ENCODE measurements at regions not wholly inside any gene's neighbourhood (a gene's known extent, or its start where the extent isn't known, plus 50 kb on each side); places are given as distances from the start of the nearest gene placed in this dataset.

GRCh38 chr18:27662537-27662936 lies 477.4 kb upstream of the CHST9 start:
- Histone ChIP-seq H3K9me3 (ENCODE audit: insufficient read depth, low read depth, low read length) (no peaks in the 10 kb centered on the region), H3K4me3 (ENCODE audit: insufficient read depth, low read depth, low read length) (no peak overlapping the region), H3K4me2 (ENCODE audit: low read length) (no peak overlapping the region), H3K27me3 (ENCODE audit: insufficient read depth, low read length) (no peaks in the 10 kb centered on the region), H3K27ac (ENCODE audit: low read depth, low read length) (no peak overlapping the region), H3K4me1 (ENCODE audit: insufficient read depth, low read length) (no peaks in the 10 kb centered on the region), H4K20me1 (ENCODE audit: insufficient read depth, low read length) (no peaks in the 10 kb centered on the region), H3K36me3 (ENCODE audit: insufficient read depth, low read length) (no peaks in the 10 kb centered on the region), H3K79me2 (ENCODE audit: insufficient read depth, low read length) (no peaks in the 10 kb centered on the region), H2AFZ (ENCODE audit: low read depth, low read length) (no peak overlapping the region), H3K9ac (ENCODE audit: low read length) (no peak overlapping the region)
- Mint-ChIP-seq H3K4me1 (ENCODE audit: low read depth, unreplicated experiment) (peaks cover 15% of the 10 kb centered on the region), H3K27ac (ENCODE audit: unreplicated experiment) (no peak overlapping the region), H3K36me3 (ENCODE audit: low read depth, unreplicated experiment) (no peaks in the 10 kb centered on the region), H3K4me3 (ENCODE audit: unreplicated experiment) (no peak overlapping the region), H3K27me3 (ENCODE audit: low read depth, unreplicated experiment) (no peaks in the 10 kb centered on the region), H3K9me3 (ENCODE audit: unreplicated experiment) (no peaks in the 10 kb centered on the region)
- TF ChIP-seq EZH2 (IDR thresholded peaks at IDR 0.05; ENCODE audit: insufficient read depth, low read length) (no peak), CTCF (IDR thresholded peaks at IDR 0.05; ENCODE audit: insufficient read depth, low read depth, low read length) (no peak)
- FAIRE-seq, result no peak
- no peak for DNase-seq (ENCODE audit: low read depth)

- Histone ChIP-seq H3K4me3 (ENCODE audit: insufficient read depth, low read depth, low read length) (no peak overlapping the region), H3K36me3 (ENCODE audit: insufficient read depth, low read length) (no peaks in the 10 kb centered on the region), H3K79me2 (ENCODE audit: insufficient read depth, low read length) (no peaks in the 10 kb centered on the region), H3K4me1 (ENCODE audit: insufficient read depth, low read length) (peaks cover 1% of the 10 kb centered on the region), H2AFZ (ENCODE audit: low read depth, low read length) (no peak overlapping the region), H4K20me1 (ENCODE audit: insufficient read depth, low read length) (no peaks in the 10 kb centered on the region), H3K4me2 (ENCODE audit: low read length) (no peak overlapping the region), H3K9ac (ENCODE audit: low read length) (no peak overlapping the region), H3K27ac (ENCODE audit: low read depth, low read length) (no peak overlapping the region), H3K9me3 (ENCODE audit: insufficient read depth, low read depth, low read length) (no peaks in the 10 kb centered on the region), H3K27me3 (ENCODE audit: insufficient read depth, low read length) (no peaks in the 10 kb centered on the region)
- DNase-seq (ENCODE audit: low read depth) (no peak), FAIRE-seq (no peak)
- Mint-ChIP-seq H3K36me3 (ENCODE audit: low read depth, unreplicated experiment) (no peaks in the 10 kb centered on the region), H3K4me3 (ENCODE audit: unreplicated experiment) (no peak overlapping the region), H3K4me1 (ENCODE audit: low read depth, unreplicated experiment) (peaks cover 17% of the 10 kb centered on the region), H3K27ac (ENCODE audit: unreplicated experiment) (no peak overlapping the region), H3K27me3 (ENCODE audit: low read depth, unreplicated experiment) (no peaks in the 10 kb centered on the region), H3K9me3 (ENCODE audit: unreplicated experiment) (no peaks in the 10 kb centered on the region)
- TF ChIP-seq CTCF (IDR thresholded peaks at IDR 0.05; ENCODE audit: insufficient read depth, low read depth, low read length) (no peak), EZH2 (IDR thresholded peaks at IDR 0.05; ENCODE audit: insufficient read depth, low read length) (no peak)
Measured at GRCh38 chr18:27661320-27662018, 476.4 kb upstream of the CHST9 start.

GRCh38 chr18:27656905-27657304 lies 471.8 kb upstream of the CHST9 start:
- Histone ChIP-seq H3K27me3 (ENCODE audit: insufficient read depth, low read length) (no peaks in the 10 kb centered on the region), H3K4me2 (ENCODE audit: low read length) (peak overlapping the region; percentile 50), H3K4me3 (ENCODE audit: insufficient read depth, low read depth, low read length) (no peak overlapping the region), H3K79me2 (ENCODE audit: insufficient read depth, low read length) (no peaks in the 10 kb centered on the region), H3K36me3 (ENCODE audit: insufficient read depth, low read length) (no peaks in the 10 kb centered on the region), H3K9me3 (ENCODE audit: insufficient read depth, low read depth, low read length) (no peaks in the 10 kb centered on the region), H3K4me1 (ENCODE audit: insufficient read depth, low read length) (peaks cover 6% of the 10 kb centered on the region), H4K20me1 (ENCODE audit: insufficient read depth, low read length) (no peaks in the 10 kb centered on the region), H3K27ac (ENCODE audit: low read depth, low read length) (peak overlapping the region; percentile 66), H3K9ac (ENCODE audit: low read length) (peak overlapping the region; percentile 49), H2AFZ (ENCODE audit: low read depth, low read length) (no peak overlapping the region)
- no peaks in the 10 kb centered on the region for H3K9me3 Mint-ChIP-seq (ENCODE audit: unreplicated experiment)
- H3K4me1 Mint-ChIP-seq (ENCODE audit: low read depth, unreplicated experiment), result peaks cover 25% of the 10 kb centered on the region
- H3K27ac Mint-ChIP-seq (ENCODE audit: unreplicated experiment), result peak overlapping the region; percentile 78
- FAIRE-seq (no peak), DNase-seq (ENCODE audit: low read depth) (peak; percentile 4)
- no peak for TF ChIP-seq CTCF (IDR thresholded peaks at IDR 0.05; ENCODE audit: insufficient read depth, low read depth, low read length)
- TF ChIP-seq EZH2 (IDR thresholded peaks at IDR 0.05; ENCODE audit: insufficient read depth, low read length), result no peak
- no peak overlapping the region for H3K4me3 Mint-ChIP-seq (ENCODE audit: unreplicated experiment)
- H3K27me3 Mint-ChIP-seq (ENCODE audit: low read depth, unreplicated experiment), result no peaks in the 10 kb centered on the region
- no peaks in the 10 kb centered on the region for H3K36me3 Mint-ChIP-seq (ENCODE audit: low read depth, unreplicated experiment)

All from astrocyte (in vitro differentiated cells and primary cell).